ENCODE measurements at regions not wholly inside any gene's neighbourhood (a gene's known extent, or its start where the extent isn't known, plus 50 kb on each side); places are given as distances from the start of the nearest gene placed in this dataset.

DNA sequence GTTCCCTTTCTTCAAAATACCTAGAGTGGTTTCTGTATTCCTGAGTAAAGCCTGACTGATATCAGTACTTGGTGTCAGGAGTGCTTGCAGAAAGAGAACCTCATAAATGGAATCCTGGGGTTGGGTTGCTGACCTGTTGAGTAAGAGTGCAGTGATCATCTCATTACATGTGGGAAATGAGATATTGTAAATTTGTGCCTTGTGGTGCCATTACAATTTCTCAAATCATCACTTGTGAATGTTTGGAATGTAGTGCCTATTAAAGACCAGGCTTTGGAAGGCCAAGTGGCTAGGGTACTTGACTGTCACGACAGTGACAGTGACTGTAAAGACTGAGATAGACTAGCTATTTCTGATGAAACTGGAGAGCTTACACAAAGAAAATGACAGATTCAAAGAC is 176.7 kb upstream of the CTTNBP2NL start:
- DNase-seq (ENCODE audit: low spot score) = no peak

DNA sequence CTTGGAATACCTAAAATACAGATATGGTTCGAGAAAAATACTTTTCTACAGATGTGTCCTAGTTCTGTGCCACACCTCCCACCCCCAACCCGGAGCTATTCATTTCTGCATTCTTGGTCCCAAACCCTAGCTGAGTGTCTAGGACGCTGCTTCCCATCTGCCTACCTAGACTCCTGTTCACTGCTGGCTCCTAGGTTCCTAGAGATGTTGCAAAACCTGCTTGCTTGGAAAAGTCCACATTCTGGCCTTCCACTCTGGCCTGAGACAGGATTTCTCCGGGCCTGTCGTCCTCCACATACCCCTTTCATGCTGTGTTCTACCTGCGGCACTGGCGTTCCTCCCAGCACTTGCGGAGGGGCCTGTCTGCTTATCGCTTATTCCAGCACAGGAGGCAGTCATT is 165.8 kb upstream of the CTTNBP2NL start:
- no peak for DNase-seq (ENCODE audit: low spot score)

DNA sequence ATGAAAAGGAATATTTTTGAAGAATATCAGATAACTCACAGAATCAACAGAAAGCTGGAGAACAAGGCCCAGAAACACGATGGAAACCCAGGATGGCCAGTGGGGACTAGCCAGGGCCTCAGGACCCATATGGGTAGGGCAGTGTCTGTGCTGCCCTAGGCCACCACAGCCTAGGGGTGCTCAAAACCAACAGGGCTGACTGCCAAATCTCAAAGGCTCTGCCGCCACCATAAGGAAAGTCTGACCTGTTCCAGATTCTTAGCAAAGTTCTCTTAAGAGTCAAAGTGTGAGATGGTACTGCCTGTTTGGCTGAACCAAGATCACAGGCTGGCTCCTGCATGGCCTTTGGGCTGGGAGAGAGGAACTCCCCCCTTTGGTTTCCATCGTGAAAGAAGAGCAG is 164.7 kb upstream of the CTTNBP2NL start:
- no peak for DNase-seq (ENCODE audit: low spot score)

GRCh38 chr1:112232848-112233247 is 163.2 kb upstream of the CTTNBP2NL start:
- DNase-seq (ENCODE audit: low spot score) = no peak

DNA sequence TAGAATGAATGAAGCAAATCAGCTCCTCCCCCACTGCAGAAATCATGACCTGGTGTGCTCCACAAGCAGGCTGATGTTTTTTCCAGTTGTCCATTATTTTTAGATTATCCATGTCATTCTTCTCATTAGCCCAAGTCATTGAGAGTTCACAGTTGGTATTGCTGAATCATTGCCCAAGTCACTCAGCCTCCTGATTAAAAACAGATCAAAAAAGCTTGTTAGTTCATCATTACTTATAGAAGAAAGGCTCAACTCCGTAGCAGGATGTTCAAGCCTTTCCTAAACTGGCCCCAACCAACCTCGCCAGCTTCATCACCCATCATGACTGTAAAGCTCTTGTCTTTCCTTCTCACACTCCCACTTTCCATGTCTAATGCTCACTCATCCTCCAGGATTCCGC is 161.3 kb upstream of the CTTNBP2NL start:
- no peak for DNase-seq (ENCODE audit: low spot score)

DNA sequence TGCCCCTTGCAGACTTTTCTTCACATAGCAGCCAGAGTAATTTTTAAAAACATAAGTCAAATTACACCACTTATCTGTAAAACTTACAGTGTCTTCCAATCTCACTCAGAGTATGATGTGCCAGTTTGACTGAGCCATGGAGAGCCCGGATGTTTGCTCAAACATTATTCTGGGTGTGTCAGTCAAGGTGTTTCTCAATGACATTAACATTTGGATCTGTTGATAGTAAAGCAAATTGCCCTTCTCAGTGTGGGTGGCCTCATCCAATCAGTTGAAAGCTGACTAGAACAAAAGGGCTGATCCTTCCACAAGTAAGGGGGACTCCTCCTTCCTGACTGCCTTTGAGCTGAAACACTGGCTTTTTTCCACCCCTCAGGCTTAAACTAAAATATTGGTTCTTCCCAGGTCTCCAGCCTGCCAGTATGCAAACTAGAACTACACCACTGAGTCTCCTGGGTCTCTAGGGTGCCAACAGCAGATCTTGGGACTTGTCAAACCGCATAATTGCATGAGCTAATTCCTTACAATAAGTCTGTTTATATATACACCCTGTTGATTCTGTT is 157.9 kb upstream of the CTTNBP2NL start:
- DNase-seq (ENCODE audit: low spot score) = no peak

DNA sequence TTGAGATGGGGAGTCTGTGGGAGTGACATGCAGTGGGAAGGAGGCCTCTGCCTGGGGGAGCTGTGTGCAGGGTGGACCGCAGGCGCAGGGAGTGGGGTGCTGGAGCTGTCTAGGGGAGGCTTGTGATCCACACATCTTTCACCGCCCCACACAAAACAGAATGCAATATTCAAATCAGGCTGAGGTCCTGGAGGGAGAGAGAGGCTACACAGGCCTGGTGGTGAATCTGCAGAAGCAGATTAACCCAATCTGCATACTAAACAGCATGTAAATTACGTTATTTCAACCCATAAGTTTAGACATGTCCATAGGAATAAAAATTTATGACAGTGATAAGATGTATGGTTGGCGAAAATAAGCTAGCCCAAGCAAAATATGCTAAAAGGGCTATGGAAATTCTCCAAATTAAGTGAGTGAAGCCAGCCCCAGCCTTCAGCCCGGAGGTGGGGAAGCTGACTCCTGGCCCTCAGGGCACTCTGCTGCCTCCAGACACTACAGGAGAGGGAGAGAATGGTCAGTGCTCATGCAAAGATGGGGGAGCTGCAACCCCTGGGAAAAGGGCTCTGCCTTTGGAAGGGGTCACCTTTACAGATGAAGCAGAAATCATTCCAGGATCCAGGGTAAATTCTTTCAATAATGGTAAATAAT is 156.2 kb upstream of the CTTNBP2NL start:
- no peak for DNase-seq (ENCODE audit: low spot score)

GRCh38 chr1:112242470-112242869 is 153.5 kb upstream of the CTTNBP2NL start:
- no peak for DNase-seq (ENCODE audit: low spot score)

DNA sequence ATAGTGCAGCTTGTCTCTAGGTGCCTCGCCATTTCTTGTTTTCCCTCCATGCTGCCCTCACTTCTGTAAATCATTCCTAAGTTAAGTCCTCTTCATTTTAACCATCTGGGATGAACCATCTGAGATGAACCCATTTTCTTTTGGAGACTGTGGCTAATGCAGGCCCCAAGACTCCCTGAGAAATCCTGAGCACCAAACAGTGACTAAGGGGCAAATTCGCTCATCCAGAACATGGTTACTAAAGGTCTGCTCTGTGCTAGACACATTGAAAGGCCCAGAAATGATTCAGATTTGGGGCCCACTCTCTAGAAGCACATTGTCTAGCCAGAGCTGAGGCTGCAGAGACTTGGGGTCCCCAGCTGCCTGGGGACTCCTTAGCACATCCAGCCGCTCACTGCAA is 151.9 kb upstream of the CTTNBP2NL start:
- DNase-seq (ENCODE audit: low spot score) = no peak

DNA sequence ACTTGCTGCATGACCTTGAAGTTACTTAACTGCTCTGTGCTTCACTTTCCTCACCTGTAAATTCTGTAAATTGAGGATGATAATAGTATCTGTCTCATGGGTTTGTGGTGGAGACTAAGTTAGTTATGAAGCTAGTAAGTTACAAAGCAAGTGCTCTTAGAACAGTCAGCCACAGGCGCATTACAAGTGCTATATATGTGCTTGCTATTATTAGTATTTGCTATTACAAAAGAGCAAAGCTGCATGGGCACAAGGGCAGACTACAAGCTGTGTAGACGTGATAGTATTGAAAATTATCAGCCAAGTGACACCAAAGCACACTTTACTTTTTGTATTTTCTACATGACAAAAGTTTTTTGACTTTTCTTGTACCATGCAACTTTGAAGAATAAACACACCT is 150.9 kb upstream of the CTTNBP2NL start:
- DNase-seq (ENCODE audit: low spot score) = no peak

GRCh38 chr1:112247036-112247597 is 148.9 kb upstream of the CTTNBP2NL start:
- DNase-seq (ENCODE audit: low spot score) = no peak

- no peak for DNase-seq (ENCODE audit: low spot score)
Observed at GRCh38 chr1:112247961-112248360, 148.1 kb upstream of the CTTNBP2NL start.

- DNase-seq (ENCODE audit: low spot score) = no peak
Observed at GRCh38 chr1:112250892-112251291, 145.1 kb upstream of the CTTNBP2NL start.

- no peak for DNase-seq (ENCODE audit: low spot score)
Observed at GRCh38 chr1:112251766-112252506, 144.1 kb upstream of the CTTNBP2NL start.

DNA sequence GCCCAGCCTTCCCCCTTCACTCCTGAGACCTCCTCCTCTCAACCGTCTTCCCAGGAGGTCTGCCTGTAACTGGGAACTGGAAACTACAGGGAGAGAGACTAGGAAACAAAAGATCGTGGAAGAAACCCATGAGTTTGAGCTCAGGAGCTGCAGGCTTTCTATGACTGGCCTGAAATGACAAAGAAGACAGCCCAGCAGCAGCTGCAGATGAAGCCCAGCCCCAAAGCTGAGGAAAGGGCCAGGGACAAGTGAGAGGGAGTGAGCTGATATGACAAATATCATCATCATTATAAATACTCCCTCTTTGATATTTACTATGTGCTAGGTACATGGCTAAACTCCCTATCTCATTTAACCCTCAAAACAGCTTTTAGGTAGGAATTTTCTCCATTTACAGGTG is 142.6 kb upstream of the CTTNBP2NL start:
- no peak for DNase-seq (ENCODE audit: low spot score)

GRCh38 chr1:112255080-112255479 is 140.9 kb upstream of the CTTNBP2NL start:
- no peak for DNase-seq (ENCODE audit: low spot score)

DNA sequence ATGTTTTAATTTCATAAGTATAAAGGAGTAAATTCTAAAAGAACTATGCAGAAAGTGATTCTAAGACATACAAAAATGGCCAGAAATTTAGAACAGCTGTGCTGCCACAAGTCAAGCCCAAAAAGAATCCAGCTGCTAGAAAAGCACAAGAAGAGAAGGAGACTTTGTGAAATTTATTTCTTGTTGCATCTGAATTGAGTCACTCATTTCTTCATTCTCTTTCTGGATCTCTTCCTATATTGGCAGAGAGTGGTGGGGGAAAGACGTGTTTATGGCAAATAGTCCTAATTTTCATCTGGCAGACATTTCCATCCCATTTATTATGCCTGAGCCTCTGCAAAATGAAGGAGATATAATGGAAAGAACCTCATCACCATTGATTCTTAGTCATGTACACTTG is 139.6 kb upstream of the CTTNBP2NL start:
- DNase-seq (ENCODE audit: low spot score) = no peak

- DNase-seq (ENCODE audit: low spot score) = no peak
Observed at GRCh38 chr1:112257043-112257835, 138.8 kb upstream of the CTTNBP2NL start.

DNA sequence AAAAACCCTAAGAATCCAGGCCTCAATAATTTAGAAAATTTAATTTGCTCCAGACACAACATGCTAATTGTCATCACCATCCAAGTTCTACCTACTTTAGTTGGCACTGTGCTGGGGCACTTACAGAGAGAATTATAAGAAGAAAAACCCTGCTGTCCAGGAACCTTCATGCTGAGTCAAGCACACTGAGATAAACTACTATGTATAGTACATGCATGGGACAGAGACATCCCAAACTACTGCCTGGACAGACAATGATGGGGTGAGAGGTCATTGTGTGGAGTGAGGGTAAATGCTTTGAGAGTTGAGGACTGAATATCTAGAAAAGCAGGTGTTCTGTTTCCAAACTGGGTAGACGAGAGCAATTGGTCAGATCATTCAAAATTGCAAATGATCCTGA is 135.3 kb upstream of the CTTNBP2NL start:
- no peak for DNase-seq (ENCODE audit: low spot score)

DNA sequence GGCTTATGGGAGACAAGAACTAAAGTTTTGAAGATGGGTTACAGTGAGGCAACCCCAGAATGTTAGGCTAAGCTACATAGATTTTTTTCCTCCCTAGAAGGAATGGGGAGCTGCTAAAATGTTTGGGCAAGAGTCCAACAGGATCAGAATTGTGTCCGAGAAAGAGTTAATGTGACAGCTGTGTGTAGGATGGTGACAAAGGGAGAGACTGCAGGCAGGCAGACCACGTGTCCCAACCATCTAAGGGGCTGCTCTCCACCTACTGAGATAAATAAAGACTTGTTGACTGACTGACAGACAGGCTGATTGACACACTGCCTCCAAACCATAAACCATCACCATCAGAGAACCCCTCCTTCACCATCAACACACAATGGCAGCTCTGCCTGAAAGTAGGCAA is 133.7 kb upstream of the CTTNBP2NL start:
- DNase-seq (ENCODE audit: low spot score) = no peak

DNA sequence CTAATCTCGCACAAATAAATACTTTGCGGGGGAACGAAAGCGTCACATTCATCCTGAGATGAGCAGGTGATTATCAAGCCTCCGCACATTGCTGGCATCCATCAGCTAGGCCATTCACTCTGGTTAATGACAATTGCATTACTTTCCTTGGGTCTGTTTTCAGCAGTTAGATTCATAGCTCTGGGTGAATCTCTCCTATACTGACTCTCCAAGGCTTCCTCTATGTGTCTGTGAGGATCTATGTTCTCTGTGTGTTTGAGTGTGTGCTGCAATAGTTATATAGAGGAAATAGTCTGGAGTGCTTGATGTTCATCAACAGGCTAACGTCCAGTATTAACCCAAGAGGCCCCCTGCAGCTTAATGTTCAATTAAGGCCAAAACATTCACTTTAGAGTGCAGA is 133.0 kb upstream of the CTTNBP2NL start:
- DNase-seq (ENCODE audit: low spot score) = no peak

GRCh38 chr1:112263453-112263852 is 132.6 kb upstream of the CTTNBP2NL start:
- DNase-seq (ENCODE audit: low spot score) = no peak

Measured in CD4-positive, alpha-beta T cell treated with Interleukin-6 at 100 ng/mL for 8 hours (primary cell).